ENCODE measurements at regions not wholly inside any gene's neighbourhood (a gene's known extent, or its start where the extent isn't known, plus 50 kb on each side); places are given as distances from the start of the nearest gene placed in this dataset.

DNA sequence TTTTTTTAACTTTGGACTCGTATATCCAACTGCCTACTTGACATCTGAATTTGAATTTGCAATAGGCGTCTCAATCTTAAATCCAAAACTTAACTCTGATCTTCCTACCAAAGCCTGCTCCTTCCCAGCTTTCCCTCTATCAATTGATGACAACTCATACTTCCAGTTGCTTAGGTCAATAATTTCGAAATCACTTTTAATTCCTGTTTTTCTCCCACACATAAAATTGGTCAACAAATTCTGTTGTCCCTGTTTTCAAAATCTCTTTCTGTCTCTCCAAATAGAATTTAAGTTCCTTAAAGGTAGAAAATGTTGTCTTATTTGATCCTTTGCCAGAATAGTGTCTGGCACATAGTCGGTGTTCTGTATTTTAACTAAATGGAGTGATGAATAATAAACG lies 332.4 kb downstream of the SATB1 start:
- TF ChIP-seq, protein P1, sequence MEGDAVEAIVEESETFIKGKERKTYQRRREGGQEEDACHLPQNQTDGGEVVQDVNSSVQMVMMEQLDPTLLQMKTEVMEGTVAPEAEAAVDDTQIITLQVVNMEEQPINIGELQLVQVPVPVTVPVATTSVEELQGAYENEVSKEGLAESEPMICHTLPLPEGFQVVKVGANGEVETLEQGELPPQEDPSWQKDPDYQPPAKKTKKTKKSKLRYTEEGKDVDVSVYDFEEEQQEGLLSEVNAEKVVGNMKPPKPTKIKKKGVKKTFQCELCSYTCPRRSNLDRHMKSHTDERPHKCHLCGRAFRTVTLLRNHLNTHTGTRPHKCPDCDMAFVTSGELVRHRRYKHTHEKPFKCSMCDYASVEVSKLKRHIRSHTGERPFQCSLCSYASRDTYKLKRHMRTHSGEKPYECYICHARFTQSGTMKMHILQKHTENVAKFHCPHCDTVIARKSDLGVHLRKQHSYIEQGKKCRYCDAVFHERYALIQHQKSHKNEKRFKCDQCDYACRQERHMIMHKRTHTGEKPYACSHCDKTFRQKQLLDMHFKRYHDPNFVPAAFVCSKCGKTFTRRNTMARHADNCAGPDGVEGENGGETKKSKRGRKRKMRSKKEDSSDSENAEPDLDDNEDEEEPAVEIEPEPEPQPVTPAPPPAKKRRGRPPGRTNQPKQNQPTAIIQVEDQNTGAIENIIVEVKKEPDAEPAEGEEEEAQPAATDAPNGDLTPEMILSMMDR (IDR thresholded peaks at IDR 0.05), result no peak
- TF ChIP-seq POLR2A (IDR thresholded peaks at IDR 0.05) (no peak), POLR2AphosphoS5 (IDR thresholded peaks at IDR 0.05) (no peak)

Measured in stomach (tissue), 4 donors.